ENCODE measurements at regions not wholly inside any gene's neighbourhood (a gene's known extent, or its start where the extent isn't known, plus 50 kb on each side); places are given as distances from the start of the nearest gene placed in this dataset.

DNA sequence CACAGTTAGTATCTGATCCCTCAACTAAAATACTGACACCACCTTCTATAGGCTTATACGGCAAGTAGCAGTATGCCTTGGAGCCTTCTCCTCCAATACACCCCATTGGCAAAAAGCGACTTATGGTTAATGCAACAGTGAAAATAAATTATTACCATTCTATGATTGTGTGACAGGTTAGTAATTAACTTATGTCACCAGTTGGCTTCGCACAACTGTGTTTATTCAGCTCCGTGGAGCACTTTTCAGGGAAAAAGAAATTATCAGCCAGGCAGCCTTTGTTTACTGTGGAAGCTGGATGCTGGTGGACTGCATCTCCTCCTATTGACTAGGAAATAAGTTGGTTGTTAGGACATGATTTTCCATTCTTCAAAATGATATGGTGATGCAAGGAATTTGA is 833.8 kb upstream of the RBFOX1 start:
- DNase-seq (ENCODE audit: extremely low read depth, low read depth), result no peak
- TF ChIP-seq, protein P1, sequence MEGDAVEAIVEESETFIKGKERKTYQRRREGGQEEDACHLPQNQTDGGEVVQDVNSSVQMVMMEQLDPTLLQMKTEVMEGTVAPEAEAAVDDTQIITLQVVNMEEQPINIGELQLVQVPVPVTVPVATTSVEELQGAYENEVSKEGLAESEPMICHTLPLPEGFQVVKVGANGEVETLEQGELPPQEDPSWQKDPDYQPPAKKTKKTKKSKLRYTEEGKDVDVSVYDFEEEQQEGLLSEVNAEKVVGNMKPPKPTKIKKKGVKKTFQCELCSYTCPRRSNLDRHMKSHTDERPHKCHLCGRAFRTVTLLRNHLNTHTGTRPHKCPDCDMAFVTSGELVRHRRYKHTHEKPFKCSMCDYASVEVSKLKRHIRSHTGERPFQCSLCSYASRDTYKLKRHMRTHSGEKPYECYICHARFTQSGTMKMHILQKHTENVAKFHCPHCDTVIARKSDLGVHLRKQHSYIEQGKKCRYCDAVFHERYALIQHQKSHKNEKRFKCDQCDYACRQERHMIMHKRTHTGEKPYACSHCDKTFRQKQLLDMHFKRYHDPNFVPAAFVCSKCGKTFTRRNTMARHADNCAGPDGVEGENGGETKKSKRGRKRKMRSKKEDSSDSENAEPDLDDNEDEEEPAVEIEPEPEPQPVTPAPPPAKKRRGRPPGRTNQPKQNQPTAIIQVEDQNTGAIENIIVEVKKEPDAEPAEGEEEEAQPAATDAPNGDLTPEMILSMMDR (IDR thresholded peaks at IDR 0.05; ENCODE audit: low read depth, low read length), result no peak

DNA sequence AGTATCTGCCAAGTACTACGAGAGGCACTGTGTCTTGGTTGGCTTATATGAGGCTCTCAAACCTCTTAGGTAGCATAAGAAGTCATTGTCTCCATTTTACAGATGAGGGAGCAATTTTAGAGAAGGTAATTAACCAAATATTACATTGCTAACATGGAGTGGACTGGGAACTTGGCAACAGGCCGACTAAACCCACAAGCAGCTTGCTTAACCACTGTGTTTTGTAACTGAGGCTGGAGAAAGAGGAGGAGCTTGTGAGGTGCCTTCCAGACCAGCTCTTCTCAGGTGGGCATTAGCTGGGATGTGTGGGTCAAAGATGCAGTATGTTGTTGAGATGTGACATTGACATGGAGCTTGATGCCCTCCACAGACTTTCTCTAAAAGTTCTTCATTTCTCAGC is 835.6 kb upstream of the RBFOX1 start:
- TF ChIP-seq, protein P1 (IDR thresholded peaks at IDR 0.05; ENCODE audit: low read depth, low read length), result no peak
- no peak for DNase-seq (ENCODE audit: extremely low read depth, low read depth)

DNA sequence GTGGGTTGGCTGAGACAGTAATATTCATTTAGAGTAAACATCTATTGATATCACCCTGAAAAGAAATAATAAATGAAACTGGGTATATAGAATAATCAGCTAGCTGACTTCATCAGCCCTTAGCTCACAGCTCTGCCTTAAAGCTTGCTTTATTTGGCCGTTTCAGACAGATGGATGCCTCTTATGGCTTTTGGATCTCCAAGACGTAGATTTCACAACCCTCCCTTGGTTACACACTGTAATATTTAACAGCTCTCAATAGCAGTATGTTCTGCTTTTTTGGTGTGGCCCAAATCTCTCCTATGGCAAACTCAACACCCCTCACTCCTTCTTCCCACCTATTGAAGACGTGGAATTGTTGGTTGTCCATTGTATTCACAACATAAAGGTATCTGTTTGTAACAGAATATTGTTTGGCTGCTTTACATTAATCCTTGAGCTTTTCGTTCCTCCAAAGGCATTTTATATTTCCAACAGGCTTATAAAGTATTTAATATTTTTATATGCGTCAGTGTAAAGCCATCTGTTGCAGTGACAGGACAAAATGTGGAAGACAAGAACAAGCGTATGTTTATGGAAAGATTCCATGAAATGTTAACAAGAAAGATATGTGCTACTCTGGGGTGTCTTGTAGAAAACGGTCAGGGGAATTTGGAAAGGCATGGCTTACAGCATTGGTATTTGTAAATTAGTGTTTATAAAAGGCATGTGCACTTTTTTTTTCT is 837.0 kb upstream of the RBFOX1 start:
- TF ChIP-seq, protein P1 (IDR thresholded peaks at IDR 0.05; ENCODE audit: low read depth, low read length), result no peak
- DNase-seq (ENCODE audit: extremely low read depth, low read depth), result no peak

DNA sequence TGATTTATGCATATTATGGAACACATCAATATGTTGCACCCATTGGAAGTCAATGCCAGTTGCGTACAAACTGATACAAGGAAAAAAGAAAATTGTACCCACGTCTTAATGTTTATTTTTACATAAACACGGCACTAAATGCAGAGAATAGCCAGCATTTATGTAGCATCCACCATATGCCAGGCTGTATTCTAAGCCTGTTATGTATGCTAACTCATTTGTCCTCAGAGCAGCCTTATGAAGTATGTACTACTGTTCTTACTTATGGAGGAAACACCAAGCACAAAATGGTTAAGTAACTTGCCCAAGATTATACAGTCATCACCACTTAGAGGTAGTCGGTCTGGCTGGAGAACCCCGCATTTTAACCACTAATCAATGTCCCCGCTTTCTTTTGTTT is 837.9 kb upstream of the RBFOX1 start:
- TF ChIP-seq, protein P1 (IDR thresholded peaks at IDR 0.05; ENCODE audit: low read depth, low read length), result no peak

DNA sequence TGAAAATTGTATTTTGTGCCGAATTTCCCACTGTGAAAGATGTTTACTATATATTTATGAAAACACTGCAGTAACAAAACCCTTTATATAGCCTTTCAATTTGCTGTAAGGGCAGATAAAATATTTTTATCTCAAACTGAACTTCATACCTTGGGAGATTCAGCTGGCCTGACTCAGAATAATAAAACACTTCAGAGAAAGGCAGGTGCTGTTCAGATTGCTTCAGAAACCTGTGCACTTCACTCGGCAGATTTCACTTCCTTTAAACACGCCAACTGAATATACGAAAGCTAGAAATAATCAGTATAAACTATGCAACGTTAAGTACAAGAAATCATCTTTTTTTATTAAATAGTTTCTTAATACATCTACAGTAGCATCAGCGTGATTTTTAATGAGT is 839.1 kb upstream of the RBFOX1 start:
- TF ChIP-seq, protein P1 (IDR thresholded peaks at IDR 0.05; ENCODE audit: low read depth, low read length), result no peak
- no peak for DNase-seq (ENCODE audit: extremely low read depth, low read depth)

More for the DNA sequence above, 837.9 kb upstream of the RBFOX1 start:
- no peak for DNase-seq (ENCODE audit: extremely low read depth, low read depth)

DNA sequence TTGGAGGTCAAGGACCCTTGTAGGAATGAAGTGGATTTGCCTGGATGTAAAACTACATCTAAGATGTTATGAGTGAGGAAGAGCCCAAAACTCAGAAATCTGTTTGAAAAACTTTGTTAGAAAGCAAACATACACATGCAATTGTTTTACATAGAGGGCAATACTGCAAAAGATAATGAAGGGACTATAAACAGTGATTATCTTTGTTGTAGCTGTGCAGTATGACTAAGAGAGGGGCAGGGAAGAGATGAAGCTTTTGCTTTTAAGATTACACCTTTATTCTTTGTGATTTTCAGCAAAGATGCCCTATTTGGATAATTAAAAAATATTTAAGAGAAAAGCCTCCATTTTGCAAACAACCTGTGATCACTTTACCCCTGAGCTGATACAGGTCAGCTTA is 839.9 kb upstream of the RBFOX1 start:
- TF ChIP-seq, protein P1 (IDR thresholded peaks at IDR 0.05; ENCODE audit: low read depth, low read length), result no peak
- DNase-seq (ENCODE audit: extremely low read depth, low read depth), result no peak

DNA sequence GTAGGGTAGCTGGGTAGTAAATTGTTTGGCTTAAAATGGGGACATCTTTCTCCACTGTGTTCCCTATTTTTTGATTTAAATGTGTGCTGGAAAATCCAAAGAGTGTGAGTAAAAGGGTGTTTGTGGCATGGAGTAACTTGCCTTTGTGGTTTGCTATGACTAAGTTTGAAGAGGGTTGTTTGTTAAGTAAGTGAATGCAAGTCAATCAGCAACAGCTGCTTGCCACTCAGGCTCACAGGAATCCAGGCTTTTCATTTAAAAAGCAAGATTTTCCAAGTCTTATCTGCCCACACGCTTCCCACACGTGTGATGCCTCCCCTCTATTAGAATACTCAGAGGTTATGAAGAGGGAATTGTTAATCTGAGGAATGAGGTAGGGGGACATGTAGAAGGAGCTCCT is 847.7 kb upstream of the RBFOX1 start:
- DNase-seq (ENCODE audit: extremely low read depth, low read depth), result no peak
- TF ChIP-seq, protein P1 (IDR thresholded peaks at IDR 0.05; ENCODE audit: low read depth, low read length), result no peak
